SK-N-DZ (cell line): ENCODE measurements at regions not wholly inside any gene's neighbourhood (a gene's known extent, or its start where the extent isn't known, plus 50 kb on each side); places are given as distances from the start of the nearest gene placed in this dataset.

Experiments used
- DNase-seq: peaks from one replicate; pipeline ENCODE4 v3.0.0-alpha.2; 2015; ENCODE audit warnings: low spot score

- no peak for DNase-seq
These were observed 116.6 kb upstream of the LGALSL start for GRCh38 chr2:64337314-64337713.

GRCh38 chr2:64338108-64338507 lies 115.9 kb upstream of the LGALSL start:
- no peak for DNase-seq

GRCh38 chr2:64338910-64339500 lies 115.0 kb upstream of the LGALSL start:
- DNase-seq = no peak

- DNase-seq = no peak
These were observed 112.5 kb upstream of the LGALSL start for GRCh38 chr2:64341461-64341860.

GRCh38 chr2:64342195-64343099 lies 111.5 kb upstream of the LGALSL start:
- no peak for DNase-seq

- no peak for DNase-seq
These were observed 108.9 kb upstream of the LGALSL start for GRCh38 chr2:64344999-64345576.

GRCh38 chr2:64345998-64346397 lies 108.0 kb upstream of the LGALSL start:
- no peak for DNase-seq

GRCh38 chr2:64348386-64349130 lies 105.4 kb upstream of the LGALSL start:
- no peak for DNase-seq

- no peak for DNase-seq
These were observed 104.8 kb upstream of the LGALSL start for GRCh38 chr2:64349131-64349530.

GRCh38 chr2:64350996-64351395 lies 103.0 kb upstream of the LGALSL start:
- DNase-seq = no peak

GRCh38 chr2:64352292-64352691 lies 101.7 kb upstream of the LGALSL start:
- no peak for DNase-seq

- no peak for DNase-seq
These were observed 98.9 kb upstream of the LGALSL start for GRCh38 chr2:64354857-64355680.

- no peak for DNase-seq
These were observed 97.1 kb upstream of the LGALSL start for GRCh38 chr2:64356906-64357305.

- no peak for DNase-seq
These were observed 94.6 kb upstream of the LGALSL start for GRCh38 chr2:64359171-64359891.

GRCh38 chr2:64359892-64360657 lies 93.9 kb upstream of the LGALSL start:
- no peak for DNase-seq

GRCh38 chr2:64361151-64361938 lies 92.6 kb upstream of the LGALSL start:
- DNase-seq = no peak

GRCh38 chr2:64362562-64363026 lies 91.4 kb upstream of the LGALSL start:
- no peak for DNase-seq

GRCh38 chr2:64363140-64363539 lies 90.8 kb upstream of the LGALSL start:
- no peak for DNase-seq

- no peak for DNase-seq
These were observed 90.1 kb upstream of the LGALSL start for GRCh38 chr2:64363848-64364247.
